Erythroblast (primary cell): ENCODE measurements at regions not wholly inside any gene's neighbourhood (a gene's known extent, or its start where the extent isn't known, plus 50 kb on each side); places are given as distances from the start of the nearest gene placed in this dataset.

Experiments
- GATA1 ChIP-seq: IDR thresholded peaks from 2 replicates; pipeline ENCODE4 v1.6.1; 2011; ENCODE audit warnings: low read depth, mild to moderate bottlenecking, control low read depth, low read length, moderate library complexity
- POLR2A ChIP-seq: IDR thresholded peaks from 2 replicates; pipeline ENCODE4 v1.6.1; 2011; ENCODE audit warnings: mild to moderate bottlenecking, low read length

DNA sequence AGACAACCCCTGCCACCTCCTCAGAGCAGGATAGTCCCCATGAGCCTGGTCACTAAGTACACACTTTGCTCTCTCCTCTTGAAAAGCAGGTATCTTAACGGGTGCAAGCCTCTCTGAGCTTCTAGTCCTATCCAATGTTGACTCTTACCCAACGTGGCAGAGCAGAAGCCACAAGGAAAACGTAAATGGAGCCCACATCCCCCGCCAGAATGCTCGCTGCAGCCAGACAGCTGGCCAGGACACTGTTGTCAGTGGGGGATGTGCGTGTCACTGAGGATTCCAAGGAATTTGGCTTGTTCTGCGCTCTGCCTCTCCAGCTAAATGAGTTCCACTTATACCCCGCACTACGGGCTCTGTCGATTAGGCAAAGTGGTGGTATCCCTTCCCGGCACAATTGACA, 67.8 kb upstream of the IGF1R start:
- TF ChIP-seq POLR2A (no peak), GATA1 (no peak)
